ENCODE measurements at regions not wholly inside any gene's neighbourhood (a gene's known extent, or its start where the extent isn't known, plus 50 kb on each side); places are given as distances from the start of the nearest gene placed in this dataset.

DNA sequence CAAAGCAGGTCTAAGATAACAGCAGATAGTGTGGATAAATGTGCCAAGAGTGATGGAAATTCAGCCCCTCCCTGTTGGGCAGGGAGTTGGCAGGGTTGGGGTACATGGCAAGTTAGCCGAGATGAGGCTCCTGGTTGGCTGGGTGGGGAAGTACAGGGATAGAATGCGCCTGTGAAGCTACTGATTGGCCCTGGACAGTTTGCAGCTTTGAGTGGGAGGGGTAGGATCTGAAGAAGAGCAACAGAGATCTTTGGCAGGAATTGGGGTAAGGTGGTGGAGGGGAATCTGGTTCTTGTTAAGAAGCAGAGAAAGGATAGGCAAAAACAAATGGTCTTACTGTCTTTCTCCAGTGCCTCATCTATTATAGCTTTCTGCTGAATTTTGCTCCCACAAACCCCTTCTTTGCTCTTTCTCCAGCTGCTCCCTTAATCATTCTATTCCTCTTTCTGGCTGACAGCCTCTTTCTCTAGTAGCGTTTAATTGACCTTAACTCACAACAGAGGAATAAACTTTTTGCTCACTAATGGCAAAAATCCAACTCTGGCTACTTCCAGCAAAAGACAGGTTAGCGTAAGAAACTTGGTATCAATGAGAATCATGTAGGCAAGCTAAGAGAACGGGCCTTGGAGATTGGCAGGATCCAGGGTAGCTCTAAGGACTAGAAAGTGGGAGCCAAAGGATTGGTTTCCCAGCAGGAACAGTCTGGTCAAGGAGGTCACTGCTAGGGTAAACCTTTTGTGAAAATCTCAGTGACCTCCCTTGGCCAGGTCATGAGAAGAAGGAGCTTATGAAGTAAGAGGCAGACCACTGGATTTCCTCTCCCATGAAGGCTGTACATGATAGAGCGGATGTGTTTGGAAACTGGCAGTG, 86.3 kb upstream of the CARMIL1 start:
- H3K4me3 ChIP-seq (replicated peaks; ENCODE audit: low read depth, low read length), result peak overlapping the region; percentile 30
- DNase-seq (ENCODE audit: low read depth), result peak; percentile 97
- TF ChIP-seq, protein P1, sequence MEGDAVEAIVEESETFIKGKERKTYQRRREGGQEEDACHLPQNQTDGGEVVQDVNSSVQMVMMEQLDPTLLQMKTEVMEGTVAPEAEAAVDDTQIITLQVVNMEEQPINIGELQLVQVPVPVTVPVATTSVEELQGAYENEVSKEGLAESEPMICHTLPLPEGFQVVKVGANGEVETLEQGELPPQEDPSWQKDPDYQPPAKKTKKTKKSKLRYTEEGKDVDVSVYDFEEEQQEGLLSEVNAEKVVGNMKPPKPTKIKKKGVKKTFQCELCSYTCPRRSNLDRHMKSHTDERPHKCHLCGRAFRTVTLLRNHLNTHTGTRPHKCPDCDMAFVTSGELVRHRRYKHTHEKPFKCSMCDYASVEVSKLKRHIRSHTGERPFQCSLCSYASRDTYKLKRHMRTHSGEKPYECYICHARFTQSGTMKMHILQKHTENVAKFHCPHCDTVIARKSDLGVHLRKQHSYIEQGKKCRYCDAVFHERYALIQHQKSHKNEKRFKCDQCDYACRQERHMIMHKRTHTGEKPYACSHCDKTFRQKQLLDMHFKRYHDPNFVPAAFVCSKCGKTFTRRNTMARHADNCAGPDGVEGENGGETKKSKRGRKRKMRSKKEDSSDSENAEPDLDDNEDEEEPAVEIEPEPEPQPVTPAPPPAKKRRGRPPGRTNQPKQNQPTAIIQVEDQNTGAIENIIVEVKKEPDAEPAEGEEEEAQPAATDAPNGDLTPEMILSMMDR (IDR thresholded peaks at IDR 0.05; ENCODE audit: low read length, missing control alignments), result no peak

DNA sequence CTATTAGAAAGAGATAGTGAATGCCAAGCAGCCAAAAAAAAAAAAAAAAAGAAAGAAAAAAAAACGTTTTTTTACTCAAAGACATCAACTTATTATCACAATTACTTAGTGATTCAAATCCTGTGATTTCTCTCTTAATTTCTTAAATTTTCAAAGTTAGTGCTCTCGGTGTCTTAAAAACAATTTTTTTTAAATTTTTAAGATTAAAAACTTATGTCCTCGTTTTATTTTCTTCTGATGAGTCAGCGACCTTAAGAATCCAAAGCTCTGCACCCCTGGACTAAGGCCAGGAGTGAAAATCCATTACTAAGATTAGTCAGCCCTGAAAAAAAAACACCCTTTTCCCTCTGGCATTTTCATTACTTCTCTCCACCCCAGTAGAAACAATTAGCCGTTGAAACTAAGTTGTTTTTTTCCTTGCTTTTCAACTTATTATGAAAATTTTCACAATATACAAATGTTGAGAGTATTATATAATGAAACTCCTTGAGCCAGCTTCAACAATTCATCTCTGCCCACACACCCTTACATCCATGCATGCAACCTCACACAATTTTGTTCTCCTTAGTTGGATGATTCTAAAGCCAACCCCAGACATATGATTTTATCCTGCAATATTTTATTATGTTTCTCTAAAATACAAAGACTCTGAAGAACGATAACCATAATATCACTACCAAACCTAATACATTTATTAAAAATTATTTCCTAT, 85.6 kb upstream of the CARMIL1 start:
- H3K4me3 ChIP-seq (replicated peaks; ENCODE audit: low read depth, low read length), result no peak overlapping the region
- DNase-seq (ENCODE audit: low read depth), result peak; percentile 97
- TF ChIP-seq, protein P1 (IDR thresholded peaks at IDR 0.05; ENCODE audit: low read length, missing control alignments), result no peak

DNA sequence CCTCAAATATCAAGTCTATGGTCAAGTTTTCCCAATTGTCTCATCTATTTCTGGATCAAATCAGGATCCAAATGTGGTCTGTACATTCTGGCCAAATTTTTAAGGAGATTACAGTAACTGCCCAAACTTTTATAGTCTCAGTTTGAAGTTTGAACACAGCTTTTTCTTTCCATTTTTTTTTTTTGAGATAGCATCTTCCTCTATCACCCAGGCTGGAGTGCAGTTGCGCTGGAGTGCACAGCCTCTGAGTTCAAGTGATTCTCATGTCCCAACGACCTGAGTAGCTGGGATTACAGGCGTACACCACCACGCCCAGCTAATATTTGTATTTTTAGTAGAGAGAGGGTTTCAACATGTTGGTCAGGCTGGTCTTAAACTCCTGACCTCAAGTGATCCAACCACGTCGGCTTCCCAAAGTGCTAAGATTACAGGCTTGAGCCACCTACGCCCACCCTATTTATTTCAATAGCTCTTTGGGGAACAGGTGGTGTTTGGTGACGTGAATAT, 84.9 kb upstream of the CARMIL1 start:
- H3K4me3 ChIP-seq (replicated peaks; ENCODE audit: low read depth, low read length), result no peak overlapping the region
- no peak for DNase-seq (ENCODE audit: low read depth)
- TF ChIP-seq, protein P1 (IDR thresholded peaks at IDR 0.05; ENCODE audit: low read length, missing control alignments), result no peak

DNA sequence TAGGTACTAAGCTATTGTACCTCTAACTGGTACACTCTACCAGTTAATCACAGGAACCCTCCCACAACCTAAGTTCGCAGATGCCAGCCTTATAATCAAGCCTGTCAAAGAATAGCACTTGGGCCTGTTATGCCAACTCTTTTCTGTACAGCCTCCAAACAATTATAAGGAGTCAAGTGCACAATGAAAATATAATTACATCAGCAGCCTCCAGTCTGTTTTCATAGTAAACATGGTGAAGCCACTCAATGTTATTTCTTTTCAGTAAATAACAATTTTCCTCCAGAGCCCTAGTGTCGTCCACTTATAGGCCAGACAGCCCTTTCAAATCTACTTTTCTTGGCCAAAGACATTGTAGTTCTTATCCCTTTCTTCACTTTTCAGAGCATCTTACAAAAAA, 82.7 kb upstream of the CARMIL1 start:
- TF ChIP-seq, protein P1 (IDR thresholded peaks at IDR 0.05; ENCODE audit: low read length, missing control alignments), result no peak
- no peak for DNase-seq (ENCODE audit: low read depth)
- H3K4me3 ChIP-seq (replicated peaks; ENCODE audit: low read depth, low read length), result no peak overlapping the region

DNA sequence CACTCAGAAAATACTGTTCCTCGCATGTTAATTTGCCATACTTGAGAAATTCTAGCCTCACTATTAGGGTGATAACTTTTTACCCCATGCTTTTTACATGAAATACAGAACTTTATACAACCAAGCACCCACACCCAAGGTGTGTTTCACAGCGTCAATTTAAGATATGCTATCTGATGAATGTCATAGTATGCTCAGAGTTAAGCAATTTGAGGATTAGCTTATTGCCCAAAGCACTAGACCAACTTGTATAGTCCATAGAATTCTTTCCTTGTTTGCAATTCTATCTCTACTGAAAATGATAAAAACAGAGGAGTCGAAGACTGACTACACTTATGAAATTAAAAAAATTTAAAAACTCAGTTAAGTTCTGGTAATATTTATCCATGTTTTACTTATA, 82.1 kb upstream of the CARMIL1 start:
- TF ChIP-seq, protein P1 (IDR thresholded peaks at IDR 0.05; ENCODE audit: low read length, missing control alignments), result no peak
- H3K4me3 ChIP-seq (replicated peaks; ENCODE audit: low read depth, low read length), result no peak overlapping the region
- no peak for DNase-seq (ENCODE audit: low read depth)

DNA sequence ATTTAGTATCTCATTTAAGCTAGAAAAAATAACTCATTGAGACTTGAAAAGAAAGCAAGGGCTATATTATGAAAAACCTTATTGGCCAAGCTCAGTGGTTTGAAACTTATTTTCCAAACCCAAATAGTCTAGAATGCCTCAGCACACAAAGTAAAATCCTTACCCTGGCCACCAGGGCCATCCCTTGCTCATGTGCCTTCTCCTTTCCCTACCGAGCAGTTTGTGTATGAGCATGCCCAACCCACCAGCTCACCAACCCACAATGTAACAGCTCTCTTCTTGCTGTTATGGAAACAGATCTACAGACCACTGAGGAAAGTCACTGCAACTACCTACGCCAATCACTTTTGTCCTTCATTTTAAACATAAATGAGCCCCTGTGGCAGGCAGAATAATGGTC, 79.6 kb upstream of the CARMIL1 start:
- H3K4me3 ChIP-seq (replicated peaks; ENCODE audit: low read depth, low read length), result no peak overlapping the region
- DNase-seq (ENCODE audit: low read depth), result no peak
- TF ChIP-seq, protein P1 (IDR thresholded peaks at IDR 0.05; ENCODE audit: low read length, missing control alignments), result no peak
